NCI-H1417 (cell line): ENCODE measurements at regions not wholly inside any gene's neighbourhood (a gene's known extent, or its start where the extent isn't known, plus 50 kb on each side); places are given as distances from the start of the nearest gene placed in this dataset.

Experiments used
- DNase-seq, 3 experiments: peaks; one replicate each; lab custom pipeline; 2025; lab: John Stamatoyannopoulos, UW

DNA sequence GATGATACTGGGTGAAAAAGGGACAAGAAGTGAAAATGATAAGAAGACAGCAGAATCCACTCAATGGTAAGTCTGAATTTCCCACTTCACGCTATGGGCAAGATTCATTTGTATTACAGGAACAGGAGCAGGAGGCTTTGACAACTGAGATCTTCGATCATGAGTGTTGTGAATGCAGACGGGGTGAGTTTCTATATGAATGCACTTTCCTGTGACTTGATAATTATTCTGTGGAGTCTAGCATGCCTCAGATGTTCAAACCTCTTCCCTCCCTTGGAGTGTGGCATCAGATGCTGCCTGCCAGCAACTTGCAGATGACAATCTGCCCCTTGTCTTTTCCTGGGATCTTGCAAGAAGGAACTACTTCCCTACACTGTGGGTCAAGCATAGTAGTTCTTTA, 225.4 kb downstream of the HLX start:
- DNase-seq = no peak

- DNase-seq = no peak
Observed at GRCh38 chr1:221105578-221105977, 226.3 kb downstream of the HLX start.

DNA sequence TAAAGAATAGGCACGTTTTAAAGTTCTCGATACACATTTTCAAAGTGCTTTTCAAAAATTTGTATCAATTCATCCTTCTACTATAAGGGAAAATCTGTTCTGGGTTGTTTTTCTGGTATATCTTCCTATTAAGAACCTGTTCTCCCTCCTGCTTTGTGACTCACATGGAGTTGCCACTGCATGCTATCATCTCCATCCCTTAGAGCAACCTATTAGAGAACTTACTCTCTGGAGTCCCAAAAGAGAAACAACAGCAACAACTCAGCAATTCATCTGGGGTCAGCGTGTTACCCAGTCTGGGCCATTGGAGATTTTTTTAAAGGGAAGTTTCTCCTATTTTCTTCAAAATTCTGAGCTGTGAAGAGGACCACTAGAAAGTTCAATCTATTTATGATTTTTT, 227.4 kb downstream of the HLX start:
- DNase-seq = no peak

GRCh38 chr1:221109930-221110329, 230.7 kb downstream of the HLX start:
- no peak for DNase-seq

DNA sequence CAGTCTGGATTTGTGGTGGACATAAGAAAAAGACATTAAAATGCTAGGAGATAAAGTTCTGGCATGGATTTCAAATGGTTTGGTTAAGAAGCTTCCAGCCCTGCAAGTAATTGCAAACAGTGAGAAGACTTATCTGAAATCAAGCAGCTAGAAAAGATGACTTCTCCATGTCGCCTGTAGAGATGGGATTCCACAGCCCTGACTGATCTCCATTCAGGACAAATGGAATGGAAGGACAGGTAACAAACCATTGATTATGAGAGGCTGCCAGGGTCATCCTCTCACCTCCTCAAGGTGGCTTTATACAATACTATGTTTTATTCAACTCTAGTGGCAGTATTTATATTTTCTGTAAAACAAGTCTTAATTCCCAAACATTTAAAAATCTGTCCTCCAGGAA, 237.9 kb downstream of the HLX start:
- no peak for DNase-seq

GRCh38 chr1:221117548-221117951, 238.3 kb downstream of the HLX start:
- DNase-seq = peak in 2 of 3 experiments; percentile 48 to 86

DNA sequence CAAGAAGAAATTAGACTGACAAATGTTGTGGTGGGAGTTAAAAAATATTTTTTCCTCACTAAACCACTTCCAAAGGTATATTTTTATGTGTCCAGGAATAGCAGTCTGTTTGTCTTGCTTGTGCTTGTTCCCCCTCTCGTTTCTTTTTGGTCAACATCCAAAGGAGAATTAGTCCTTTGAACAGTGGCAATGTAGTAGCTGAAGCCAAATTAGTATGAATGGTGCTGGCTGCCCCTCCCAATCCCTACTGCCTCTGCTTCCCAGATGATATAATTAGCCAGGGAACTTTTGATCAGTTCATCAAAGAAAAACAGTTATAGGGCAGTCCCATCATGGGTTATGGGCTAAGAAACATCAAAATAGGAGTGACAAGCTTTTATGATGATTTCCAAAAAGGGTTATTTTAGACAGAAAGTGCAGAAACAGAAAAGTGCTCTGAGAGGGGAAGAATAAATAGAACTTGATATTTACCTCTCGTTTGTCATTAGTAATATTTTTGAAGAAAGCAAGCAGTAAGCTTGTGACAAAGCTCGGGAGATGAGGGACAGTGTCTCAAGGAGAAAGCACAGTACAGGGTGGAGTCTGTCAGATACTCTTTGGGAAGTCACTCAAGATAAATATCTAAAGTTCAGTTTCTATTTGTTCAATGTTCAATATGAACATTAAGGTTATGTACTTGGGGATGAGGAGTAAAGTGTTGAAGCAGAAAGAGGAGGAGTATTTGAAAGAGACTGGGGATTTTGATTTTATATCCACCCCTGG, 239.1 kb downstream of the HLX start:
- DNase-seq = no peak

- no peak for DNase-seq
Observed at GRCh38 chr1:221118938-221119320, 239.7 kb downstream of the HLX start.

DNA sequence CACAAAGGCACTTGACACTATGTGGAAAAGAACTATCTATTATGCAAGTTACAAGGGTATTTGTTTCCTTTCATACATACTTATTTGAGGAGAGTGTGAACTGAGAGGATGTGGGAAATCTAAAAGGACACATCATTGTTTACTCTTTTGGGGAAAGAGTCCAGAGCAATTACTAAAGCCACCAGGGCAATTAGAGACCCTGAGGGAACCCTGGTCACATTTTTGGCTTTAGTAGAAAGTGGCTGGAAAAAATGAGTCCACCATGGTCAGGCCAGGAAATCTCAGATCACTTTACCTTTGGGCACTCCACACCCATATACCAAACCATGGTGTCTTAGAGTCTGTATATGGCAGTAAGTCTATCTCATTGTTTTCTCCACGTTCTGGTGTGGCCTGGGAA, 243.3 kb downstream of the HLX start:
- no peak for DNase-seq

DNA sequence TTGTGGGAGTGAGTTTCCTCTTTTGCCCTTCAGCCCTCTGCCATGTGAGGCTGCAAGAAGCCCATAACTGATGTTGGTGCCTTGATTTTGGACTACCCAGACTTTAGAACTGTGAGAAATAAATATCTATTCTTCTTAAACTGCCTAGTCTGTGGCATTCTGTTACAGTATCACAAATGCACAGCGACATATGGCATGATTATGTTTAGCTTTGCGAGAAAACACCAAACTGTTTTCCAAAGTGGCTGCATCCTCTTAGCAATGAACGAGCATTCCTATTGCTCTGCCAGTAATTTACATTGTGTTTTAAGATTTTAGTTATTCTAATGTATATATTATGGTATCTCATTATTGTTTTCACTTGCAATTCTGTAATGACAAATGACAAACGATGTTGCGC, 246.7 kb downstream of the HLX start:
- no peak for DNase-seq

GRCh38 chr1:221137666-221138065, 258.4 kb downstream of the HLX start:
- no peak for DNase-seq

DNA sequence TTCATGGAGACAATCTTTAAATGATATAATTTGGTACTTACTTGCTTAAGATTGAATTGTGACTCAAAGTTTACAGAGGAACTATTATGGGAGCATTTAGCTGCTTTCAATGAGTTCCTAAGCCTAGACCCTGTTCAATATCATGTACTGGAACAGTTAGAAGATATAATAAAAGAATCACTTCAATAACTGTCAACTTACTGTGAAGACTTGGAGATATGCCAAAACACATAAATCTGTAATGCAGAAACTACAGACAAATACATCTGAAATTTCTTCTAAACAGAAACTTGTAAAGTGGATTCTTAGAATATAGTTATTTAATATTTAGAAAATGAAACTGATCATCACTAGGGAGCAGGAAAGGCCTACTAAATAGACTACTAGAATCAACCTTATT, 259.3 kb downstream of the HLX start:
- peak in 1 of 3 experiments; percentile 25 for DNase-seq

GRCh38 chr1:221139991-221140390, 260.7 kb downstream of the HLX start:
- DNase-seq = no peak

DNA sequence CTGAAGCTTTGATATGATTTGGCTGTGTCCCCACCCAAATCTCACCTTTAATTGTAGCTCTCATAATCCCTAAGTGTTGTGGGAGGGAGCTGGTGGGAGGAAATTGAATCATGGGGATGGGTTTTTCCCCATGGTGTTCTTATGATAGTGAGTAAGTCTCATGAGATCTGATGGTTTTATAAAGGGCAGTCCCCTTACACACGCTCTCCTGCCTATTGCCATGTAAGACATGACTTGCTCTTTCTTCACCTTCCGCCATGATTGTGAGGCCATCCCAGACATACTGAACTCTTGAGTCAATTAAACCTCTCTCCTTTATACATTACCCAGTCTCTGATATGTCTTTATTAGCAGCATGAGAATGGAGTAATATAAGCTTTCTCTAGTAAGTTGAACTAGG, 261.9 kb downstream of the HLX start:
- DNase-seq = no peak

GRCh38 chr1:221141606-221142285, 262.5 kb downstream of the HLX start:
- no peak for DNase-seq

- no peak for DNase-seq
Observed at GRCh38 chr1:221148660-221149059, 269.4 kb downstream of the HLX start.

- no peak for DNase-seq
Observed at GRCh38 chr1:221149111-221149510, 269.9 kb downstream of the HLX start.

DNA sequence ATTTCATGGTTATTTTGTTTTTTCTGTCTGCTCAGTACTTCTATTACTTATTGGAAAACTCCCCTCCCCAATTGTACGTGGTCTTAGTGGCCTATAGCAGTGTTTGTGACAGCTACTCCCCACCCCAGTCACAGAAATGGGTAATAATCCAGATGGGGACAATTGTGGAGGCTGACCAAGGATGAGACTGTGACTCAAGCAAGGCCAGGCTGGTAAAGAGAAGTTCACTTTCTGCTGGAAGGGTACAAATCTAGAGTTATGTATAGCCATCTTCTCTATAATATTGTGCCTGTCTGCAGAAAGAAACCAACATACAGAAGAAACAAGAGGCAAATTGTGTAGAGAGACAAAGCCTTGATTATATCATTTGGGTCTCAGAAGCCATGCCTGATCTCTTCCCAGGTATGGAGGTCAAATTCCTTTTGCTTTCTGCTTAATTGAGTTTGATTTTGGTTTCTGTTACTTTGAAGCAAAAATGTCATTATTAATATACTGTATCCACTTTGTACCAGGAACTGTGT, 270.4 kb downstream of the HLX start:
- no peak for DNase-seq

DNA sequence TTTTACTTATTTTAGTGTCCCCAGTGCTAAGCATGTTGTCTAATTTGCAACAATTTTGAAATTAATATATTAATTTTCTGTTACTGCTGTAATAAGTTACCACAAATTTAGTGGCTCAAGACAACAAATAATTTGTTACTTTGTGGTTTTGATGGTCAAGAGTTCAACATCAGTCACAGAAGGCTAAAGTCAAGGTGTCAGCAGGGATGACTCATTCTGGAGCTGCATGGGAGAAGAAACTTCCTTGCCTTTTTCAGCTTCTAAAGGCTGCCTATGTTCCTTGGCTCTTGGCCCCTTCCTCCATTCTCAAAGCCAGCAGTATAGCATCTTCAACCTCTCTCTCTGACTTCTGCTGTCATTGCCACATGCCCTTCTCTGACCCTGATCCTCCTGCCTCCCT, 271.8 kb downstream of the HLX start:
- no peak for DNase-seq

- no peak for DNase-seq
Observed at GRCh38 chr1:221154932-221155331, 275.7 kb downstream of the HLX start.

GRCh38 chr1:221157026-221157761, 278.0 kb downstream of the HLX start:
- DNase-seq = peak in 1 of 3 experiments; percentile 48

GRCh38 chr1:221159608-221160007, 280.4 kb downstream of the HLX start:
- DNase-seq = peak; percentile 34 to 91 (median 40)

- no peak for DNase-seq
Observed at GRCh38 chr1:221161571-221162041, 282.4 kb downstream of the HLX start.
